ENCODE measurements at regions not wholly inside any gene's neighbourhood (a gene's known extent, or its start where the extent isn't known, plus 50 kb on each side); places are given as distances from the start of the nearest gene placed in this dataset.

- no peak for TF ChIP-seq EZH2phosphoT487 (IDR thresholded peaks at IDR 0.05; ENCODE audit: insufficient read depth, low read depth)
- no peak for TF ChIP-seq EZH2 (IDR thresholded peaks at IDR 0.05; ENCODE audit: insufficient read depth, poor library complexity, severe bottlenecking)
Observed at GRCh38 chr14:96149131-96149530, 55.5 kb upstream of the BDKRB2 start.
